CD8-positive, alpha-beta memory T cell (primary cell): ENCODE measurements at regions not wholly inside any gene's neighbourhood (a gene's known extent, or its start where the extent isn't known, plus 50 kb on each side); places are given as distances from the start of the nearest gene placed in this dataset.

Experiments
- CTCF ChIA-PET: fragments of 350-600 bp; sonication (Branson Sonifier 250); formaldehyde crosslinking; loops from one replicate; lab custom pipeline; 2021; ENCODE audit warnings: antibody characterized with exemption; lab: Charles Lee
- POLR2A ChIA-PET: fragments of 350-600 bp; sonication (Branson Sonifier 250); formaldehyde crosslinking; loops from one replicate; lab custom pipeline; 2021; ENCODE audit warnings: antibody characterized with exemption; lab: Charles Lee
- DNase-seq, 5 donors: peaks; one replicate each; pipeline versions ENCODE4 v3.0.0 to v3.0.0-alpha.2; 2020 to 2022; ENCODE audit warnings: mixed read lengths in 1 of 5
- H3K27ac ChIP-seq: one replicate; pipeline ENCODE4 v1.7.0; 2013; ENCODE audit warnings: low read depth, mild to moderate bottlenecking, low read length, moderate library complexity
- H3K27me3 ChIP-seq: 2 replicates; pipeline ENCODE4 v1.7.0; 2013; ENCODE audit warnings: low read length, mild to moderate bottlenecking; ENCODE audit not compliant: insufficient read depth, poor library complexity, severe bottlenecking
- H3K36me3 ChIP-seq: 2 replicates; pipeline ENCODE4 v1.7.0; 2013; ENCODE audit warnings: mild to moderate bottlenecking, low read length, moderate library complexity; ENCODE audit not compliant: insufficient read depth
- H3K4me1 ChIP-seq: 2 replicates; pipeline ENCODE4 v1.7.0; 2013; ENCODE audit warnings: mild to moderate bottlenecking, low read length, moderate library complexity; ENCODE audit not compliant: insufficient read depth
- H3K4me3 ChIP-seq: 2 replicates; pipeline ENCODE4 v1.7.0; 2013; ENCODE audit warnings: mild to moderate bottlenecking, low read length
- H3K9me3 ChIP-seq: 2 replicates; pipeline ENCODE4 v1.7.0; 2013; ENCODE audit warnings: mild to moderate bottlenecking, low read length
- H3K27ac Mint-ChIP-seq, 8 donors: one replicate each; pipeline ENCODE4 v1.8.0; 2020 to 2021; ENCODE audit warnings: mixed read lengths in 8 of 8, mild to moderate bottlenecking in 6 of 8, inconsistent platforms in 3 of 8, moderate library complexity in 3 of 8
- H3K27me3 Mint-ChIP-seq, 2 donors: one replicate each; pipeline ENCODE4 v1.8.0; 2020 to 2021; ENCODE audit warnings: mixed read lengths in 2 of 2, mild to moderate bottlenecking in 1 of 2, moderate library complexity in 1 of 2
- H3K36me3 Mint-ChIP-seq, 3 donors: one replicate each; pipeline ENCODE4 v1.8.0; 2020 to 2021; ENCODE audit warnings: mixed read lengths in 3 of 3, inconsistent platforms in 1 of 3, mild to moderate bottlenecking in 1 of 3
- H3K4me1 Mint-ChIP-seq, 3 donors: one replicate each; pipeline ENCODE4 v1.8.0; 2020 to 2021; ENCODE audit warnings: mixed read lengths in 3 of 3, inconsistent platforms in 1 of 3, mild to moderate bottlenecking in 1 of 3
- H3K4me3 Mint-ChIP-seq, 7 donors: one replicate each; pipeline ENCODE4 v1.8.0; 2020 to 2021; ENCODE audit warnings: mixed read lengths in 7 of 7, mild to moderate bottlenecking in 6 of 7, moderate library complexity in 4 of 7, inconsistent platforms in 2 of 7
- H3K9me3 Mint-ChIP-seq, 5 donors: one replicate each; pipeline ENCODE4 v1.8.0; 2020 to 2022; ENCODE audit warnings: mixed read lengths in 5 of 5, mild to moderate bottlenecking in 3 of 5, moderate library complexity in 2 of 5, inconsistent platforms in 1 of 5

DNA sequence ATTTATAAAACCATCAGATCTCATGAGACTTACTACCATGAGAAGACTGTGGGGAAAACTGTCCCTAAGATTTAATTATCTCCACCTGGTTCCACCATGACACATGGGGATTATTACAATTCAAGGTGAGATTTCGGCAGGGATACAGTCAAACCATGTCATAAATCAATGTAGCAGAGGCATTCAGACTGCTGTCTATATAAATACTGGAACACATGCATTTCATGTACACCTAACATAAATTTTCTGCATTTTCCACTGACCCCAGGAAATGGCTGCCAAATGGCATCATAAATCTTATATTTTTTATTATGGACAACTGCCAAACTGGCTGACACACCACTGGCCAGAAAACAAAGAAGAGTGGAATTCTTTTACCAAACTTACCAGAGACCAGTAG is 755.1 kb upstream of the EPHA6 start:
- Histone ChIP-seq H3K27me3 (no peaks in the 10 kb centered on the region), H3K4me1 (no peaks in the 10 kb centered on the region), H3K27ac (no peak overlapping the region), H3K4me3 (no peak overlapping the region), H3K36me3 (no peaks in the 10 kb centered on the region), H3K9me3 (no peaks in the 10 kb centered on the region)
- Mint-ChIP-seq H3K27ac (no peak overlapping the region), H3K36me3 (no peaks in the 10 kb centered on the region), H3K4me1 (no peaks in the 10 kb centered on the region), H3K27me3 (no peaks in the 10 kb centered on the region), H3K4me3 (no peak overlapping the region), H3K9me3 (peaks cover 0 to 16% (median 6%) of the 10 kb centered on the region in 5 donors)
- CTCF ChIA-PET = no interaction called here
- POLR2A ChIA-PET = no interaction called here
- DNase-seq = no peak

DNA sequence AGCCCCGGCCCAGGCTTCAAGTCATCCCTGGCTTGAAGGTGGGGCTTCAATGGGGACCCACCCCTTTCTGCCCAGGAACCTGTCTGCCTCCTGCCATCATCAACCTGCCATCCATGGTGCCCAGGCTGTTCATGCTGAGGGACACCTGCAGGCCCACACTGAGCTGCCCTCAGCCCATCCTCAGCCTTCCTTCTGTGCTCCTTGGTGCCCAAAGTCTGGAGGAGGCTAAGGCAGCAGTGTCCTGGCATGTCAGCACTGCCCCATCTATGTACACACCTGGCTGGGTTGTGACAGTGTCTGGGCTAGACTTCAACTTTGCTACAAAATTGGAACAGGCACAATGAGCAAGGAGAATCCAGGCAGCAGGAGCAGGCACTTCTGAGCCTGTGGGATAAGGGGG is 745.3 kb upstream of the EPHA6 start:
- no peaks in the 10 kb centered on the region for H3K4me1 ChIP-seq
- no peaks in the 10 kb centered on the region for H3K27me3 ChIP-seq
- no peak overlapping the region for H3K27ac Mint-ChIP-seq
- peaks cover 2 to 10% (median 4%) of the 10 kb centered on the region in 5 donors for H3K9me3 Mint-ChIP-seq
- H3K36me3 Mint-ChIP-seq = no peaks in the 10 kb centered on the region
- H3K27ac ChIP-seq = no peak overlapping the region
- H3K36me3 ChIP-seq = no peaks in the 10 kb centered on the region
- DNase-seq = no peak
- H3K4me3 Mint-ChIP-seq = no peak overlapping the region
- H3K4me3 ChIP-seq = no peak overlapping the region
- POLR2A ChIA-PET = no interaction called here
- no peaks in the 10 kb centered on the region for H3K9me3 ChIP-seq
- H3K4me1 Mint-ChIP-seq = no peaks in the 10 kb centered on the region
- CTCF ChIA-PET = no interaction called here
- H3K27me3 Mint-ChIP-seq = no peaks in the 10 kb centered on the region

DNA sequence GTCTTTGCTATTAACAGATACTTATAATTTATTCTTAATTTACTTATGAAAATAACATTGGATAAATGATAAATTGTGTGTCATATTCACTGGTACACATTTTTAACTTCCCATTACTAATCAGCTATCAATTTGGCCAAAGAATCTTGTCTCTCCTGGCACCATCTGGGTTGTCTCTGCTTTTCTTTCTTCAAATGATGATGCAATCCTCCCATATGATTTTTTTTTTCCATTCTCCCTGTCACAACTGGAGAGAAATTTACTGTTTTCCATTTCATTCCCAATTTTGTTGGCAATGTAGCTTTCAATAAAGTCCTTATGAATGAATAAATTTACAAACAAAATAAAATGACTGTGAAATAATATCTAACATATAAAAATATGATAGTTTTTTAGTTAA is 743.7 kb upstream of the EPHA6 start:
- Histone ChIP-seq H3K4me3 (no peak overlapping the region), H3K27me3 (no peaks in the 10 kb centered on the region), H3K4me1 (no peaks in the 10 kb centered on the region), H3K36me3 (no peaks in the 10 kb centered on the region), H3K9me3 (no peaks in the 10 kb centered on the region), H3K27ac (no peak overlapping the region)
- DNase-seq = no peak
- peaks cover 4 to 13% (median 7%) of the 10 kb centered on the region in 5 donors for H3K9me3 Mint-ChIP-seq
- no peaks in the 10 kb centered on the region for H3K4me1 Mint-ChIP-seq
- H3K27me3 Mint-ChIP-seq = no peaks in the 10 kb centered on the region
- POLR2A ChIA-PET = no interaction called here
- H3K4me3 Mint-ChIP-seq = no peak overlapping the region
- CTCF ChIA-PET = no interaction called here
- H3K36me3 Mint-ChIP-seq = no peaks in the 10 kb centered on the region
- H3K27ac Mint-ChIP-seq = no peak overlapping the region

DNA sequence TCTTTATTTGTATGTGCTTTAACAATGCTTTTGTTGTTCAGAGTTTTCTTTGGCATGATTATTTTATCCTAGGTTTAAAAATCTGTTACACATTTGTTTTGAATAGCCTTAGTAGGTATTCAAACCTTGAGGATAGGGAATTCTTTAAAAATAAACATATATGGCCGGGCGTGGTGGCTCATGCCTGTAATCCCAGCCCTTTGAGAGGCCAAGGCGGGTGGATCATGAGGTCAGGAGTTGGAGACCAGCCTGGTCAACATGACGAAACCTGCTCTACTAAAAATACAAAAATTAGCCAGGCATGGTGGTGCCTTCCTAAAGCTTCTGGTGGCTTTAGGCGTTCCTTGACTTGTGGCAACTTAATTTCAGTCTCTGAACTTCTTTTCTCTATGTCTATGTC is 743.3 kb upstream of the EPHA6 start:
- Mint-ChIP-seq H3K4me3 (no peak overlapping the region), H3K4me1 (no peaks in the 10 kb centered on the region), H3K9me3 (peaks cover 4 to 15% (median 7%) of the 10 kb centered on the region in 5 donors), H3K27me3 (no peaks in the 10 kb centered on the region), H3K36me3 (no peaks in the 10 kb centered on the region), H3K27ac (no peak overlapping the region)
- Histone ChIP-seq H3K9me3 (no peaks in the 10 kb centered on the region), H3K36me3 (no peaks in the 10 kb centered on the region), H3K4me3 (no peak overlapping the region), H3K27ac (no peak overlapping the region), H3K4me1 (no peaks in the 10 kb centered on the region), H3K27me3 (no peaks in the 10 kb centered on the region)
- DNase-seq = no peak
- ChIA-PET POLR2A (no interaction called here), CTCF (no interaction called here)

DNA sequence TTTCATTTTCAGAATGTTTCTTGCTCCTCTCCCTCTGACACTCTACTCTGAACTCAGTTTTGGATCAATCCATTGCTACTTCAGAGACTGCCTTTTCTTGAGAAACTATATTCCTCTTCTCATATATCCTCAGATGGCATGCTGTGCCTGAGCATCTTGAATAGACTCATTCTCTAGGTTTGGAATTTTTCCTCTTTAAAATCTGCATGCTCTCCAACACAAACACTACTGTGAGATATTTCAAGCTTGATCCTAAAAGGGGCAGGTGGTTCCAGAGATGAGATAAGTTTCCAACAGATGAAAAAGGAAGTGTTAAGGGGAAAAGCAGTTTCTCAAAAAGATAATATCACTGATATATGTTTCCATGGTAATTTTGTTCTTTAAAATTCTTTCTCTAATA is 742.2 kb upstream of the EPHA6 start:
- H3K27me3 ChIP-seq = no peaks in the 10 kb centered on the region
- H3K4me1 ChIP-seq = no peaks in the 10 kb centered on the region
- H3K27me3 Mint-ChIP-seq = no peaks in the 10 kb centered on the region
- no peak overlapping the region for H3K27ac ChIP-seq
- no peaks in the 10 kb centered on the region for H3K4me1 Mint-ChIP-seq
- no peaks in the 10 kb centered on the region for H3K9me3 ChIP-seq
- no peak overlapping the region for H3K27ac Mint-ChIP-seq
- H3K9me3 Mint-ChIP-seq = peaks cover 4 to 15% (median 7%) of the 10 kb centered on the region in 5 donors
- H3K36me3 Mint-ChIP-seq = no peaks in the 10 kb centered on the region
- H3K4me3 ChIP-seq = no peak overlapping the region
- H3K4me3 Mint-ChIP-seq = no peak overlapping the region
- no peak for DNase-seq
- ChIA-PET CTCF (no interaction called here), POLR2A (no interaction called here)
- no peaks in the 10 kb centered on the region for H3K36me3 ChIP-seq

DNA sequence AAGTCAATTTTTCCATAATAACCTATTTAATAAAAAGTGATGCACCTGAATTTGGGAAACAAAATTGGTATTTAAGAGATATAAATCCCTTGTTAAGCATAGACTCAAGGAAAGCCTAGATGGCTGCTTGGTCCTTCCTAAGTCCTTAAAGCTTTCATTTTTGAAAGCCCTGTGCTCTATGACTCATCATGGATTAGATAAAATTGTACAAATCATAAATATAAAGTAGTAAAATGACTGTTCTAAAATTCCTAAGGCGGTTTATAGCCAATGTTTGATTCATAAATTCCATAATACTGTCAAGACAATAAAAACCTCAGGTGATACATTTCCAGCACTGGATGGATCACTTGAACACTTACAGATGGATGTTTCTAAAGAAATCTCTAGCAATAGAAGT is 730.8 kb upstream of the EPHA6 start:
- no peaks in the 10 kb centered on the region for H3K36me3 Mint-ChIP-seq
- H3K4me3 Mint-ChIP-seq = no peak overlapping the region
- no peaks in the 10 kb centered on the region for H3K27me3 Mint-ChIP-seq
- H3K9me3 Mint-ChIP-seq = peaks cover 0 to 7% (median 6%) of the 10 kb centered on the region in 5 donors
- ChIA-PET POLR2A (no interaction called here), CTCF (no interaction called here)
- no peak overlapping the region for H3K4me3 ChIP-seq
- no peak overlapping the region for H3K27ac Mint-ChIP-seq
- H3K4me1 ChIP-seq = no peaks in the 10 kb centered on the region
- H3K4me1 Mint-ChIP-seq = no peaks in the 10 kb centered on the region
- H3K9me3 ChIP-seq = no peaks in the 10 kb centered on the region
- H3K27me3 ChIP-seq = no peaks in the 10 kb centered on the region
- no peaks in the 10 kb centered on the region for H3K36me3 ChIP-seq
- no peak overlapping the region for H3K27ac ChIP-seq
- no peak for DNase-seq

DNA sequence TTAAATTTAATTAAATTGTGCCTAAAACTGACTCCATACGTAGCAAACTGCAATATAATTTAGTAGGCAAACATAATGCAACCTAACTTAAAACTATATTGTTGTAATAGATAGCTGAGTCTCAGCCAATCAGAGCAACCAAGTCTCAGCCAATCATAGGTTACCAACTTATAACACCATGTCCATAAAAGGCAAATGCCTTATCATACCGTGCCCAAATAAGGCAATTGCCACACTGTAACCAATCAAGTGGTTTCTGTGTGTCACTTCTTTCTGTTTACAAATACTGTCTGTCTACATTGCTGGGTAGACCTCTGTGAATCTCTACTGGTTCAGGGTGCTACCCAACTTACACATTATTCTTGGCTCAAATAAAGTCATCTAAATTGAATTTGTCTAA is 728.4 kb upstream of the EPHA6 start:
- Mint-ChIP-seq H3K36me3 (no peaks in the 10 kb centered on the region), H3K4me3 (no peak overlapping the region), H3K9me3 (peaks cover 0 to 7% (median 6%) of the 10 kb centered on the region in 5 donors), H3K4me1 (no peaks in the 10 kb centered on the region), H3K27ac (no peak overlapping the region), H3K27me3 (no peaks in the 10 kb centered on the region)
- no peak for DNase-seq
- no peak overlapping the region for H3K27ac ChIP-seq
- no peaks in the 10 kb centered on the region for H3K36me3 ChIP-seq
- ChIA-PET CTCF (no interaction called here), POLR2A (no interaction called here)
- no peak overlapping the region for H3K4me3 ChIP-seq
- no peaks in the 10 kb centered on the region for H3K27me3 ChIP-seq
- H3K4me1 ChIP-seq = no peaks in the 10 kb centered on the region
- H3K9me3 ChIP-seq = no peaks in the 10 kb centered on the region

DNA sequence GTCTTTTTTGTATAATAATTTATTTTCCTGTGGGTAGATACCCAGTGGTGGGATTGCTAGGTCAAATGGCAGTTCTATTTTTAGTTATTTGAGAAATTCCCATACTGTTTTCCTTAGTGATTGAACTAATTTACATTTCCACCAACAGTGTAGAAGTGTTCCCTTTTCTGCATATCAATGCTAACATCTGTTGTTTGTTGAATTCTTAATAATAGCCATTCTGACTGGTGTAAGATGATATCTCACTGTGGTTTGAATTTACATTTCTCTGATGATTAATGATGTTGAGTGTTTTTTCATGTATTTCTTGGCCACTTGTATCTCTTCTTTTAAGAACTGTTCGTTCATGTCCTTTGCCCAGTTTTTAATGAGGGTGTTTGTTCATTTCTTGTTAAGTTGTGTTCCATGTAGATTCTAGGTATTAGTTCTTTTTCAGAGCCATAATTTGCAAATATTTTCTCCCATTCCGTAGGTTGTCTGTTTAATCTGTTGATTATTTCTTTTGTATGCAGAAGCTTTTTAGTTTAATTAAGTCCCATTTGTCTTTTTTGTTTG is 713.3 kb upstream of the EPHA6 start:
- no peak for DNase-seq
- H3K4me1 ChIP-seq = no peaks in the 10 kb centered on the region
- ChIA-PET POLR2A (no interaction called here), CTCF (no interaction called here)
- no peaks in the 10 kb centered on the region for H3K9me3 ChIP-seq
- H3K27me3 ChIP-seq = no peaks in the 10 kb centered on the region
- no peak overlapping the region for H3K27ac ChIP-seq
- Mint-ChIP-seq H3K9me3 (peaks cover 0 to 10% (median 4%) of the 10 kb centered on the region in 5 donors), H3K27me3 (no peaks in the 10 kb centered on the region), H3K4me3 (no peak overlapping the region), H3K36me3 (no peaks in the 10 kb centered on the region), H3K4me1 (no peaks in the 10 kb centered on the region), H3K27ac (no peak overlapping the region)
- H3K4me3 ChIP-seq = no peak overlapping the region
- no peaks in the 10 kb centered on the region for H3K36me3 ChIP-seq

DNA sequence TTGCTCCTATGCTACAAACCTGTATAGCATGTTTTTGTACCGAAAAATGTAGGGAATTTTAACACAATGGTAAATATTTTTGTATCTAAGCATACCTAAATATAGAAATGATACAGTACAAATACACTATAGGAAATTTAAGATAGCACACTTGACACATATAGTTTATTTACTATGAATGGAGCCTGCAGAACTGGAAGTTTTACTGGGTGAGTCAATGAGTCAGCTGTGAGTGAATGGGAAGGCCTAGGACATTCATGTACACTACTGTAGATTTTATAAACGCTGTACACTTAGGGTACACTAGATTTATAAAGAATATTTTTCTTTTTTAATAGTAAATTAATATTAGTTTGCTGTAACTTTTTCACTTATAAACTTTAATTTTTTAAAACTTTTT is 707.7 kb upstream of the EPHA6 start:
- Histone ChIP-seq H3K36me3 (no peaks in the 10 kb centered on the region), H3K4me3 (no peak overlapping the region), H3K27me3 (no peaks in the 10 kb centered on the region), H3K9me3 (no peaks in the 10 kb centered on the region), H3K4me1 (no peaks in the 10 kb centered on the region), H3K27ac (no peak overlapping the region)
- no peak overlapping the region for H3K27ac Mint-ChIP-seq
- peaks cover 0 to 5% (median 0%) of the 10 kb centered on the region in 5 donors for H3K9me3 Mint-ChIP-seq
- ChIA-PET POLR2A (no interaction called here), CTCF (no interaction called here)
- H3K36me3 Mint-ChIP-seq = no peaks in the 10 kb centered on the region
- H3K4me3 Mint-ChIP-seq = no peak overlapping the region
- no peaks in the 10 kb centered on the region for H3K27me3 Mint-ChIP-seq
- DNase-seq = no peak
- H3K4me1 Mint-ChIP-seq = no peaks in the 10 kb centered on the region
